ENCODE measurements at regions not wholly inside any gene's neighbourhood (a gene's known extent, or its start where the extent isn't known, plus 50 kb on each side); places are given as distances from the start of the nearest gene placed in this dataset.
A peak's percentile ranks its signal among the peaks of the same experiment; 100 is the strongest.

- TF ChIP-seq, protein P1, sequence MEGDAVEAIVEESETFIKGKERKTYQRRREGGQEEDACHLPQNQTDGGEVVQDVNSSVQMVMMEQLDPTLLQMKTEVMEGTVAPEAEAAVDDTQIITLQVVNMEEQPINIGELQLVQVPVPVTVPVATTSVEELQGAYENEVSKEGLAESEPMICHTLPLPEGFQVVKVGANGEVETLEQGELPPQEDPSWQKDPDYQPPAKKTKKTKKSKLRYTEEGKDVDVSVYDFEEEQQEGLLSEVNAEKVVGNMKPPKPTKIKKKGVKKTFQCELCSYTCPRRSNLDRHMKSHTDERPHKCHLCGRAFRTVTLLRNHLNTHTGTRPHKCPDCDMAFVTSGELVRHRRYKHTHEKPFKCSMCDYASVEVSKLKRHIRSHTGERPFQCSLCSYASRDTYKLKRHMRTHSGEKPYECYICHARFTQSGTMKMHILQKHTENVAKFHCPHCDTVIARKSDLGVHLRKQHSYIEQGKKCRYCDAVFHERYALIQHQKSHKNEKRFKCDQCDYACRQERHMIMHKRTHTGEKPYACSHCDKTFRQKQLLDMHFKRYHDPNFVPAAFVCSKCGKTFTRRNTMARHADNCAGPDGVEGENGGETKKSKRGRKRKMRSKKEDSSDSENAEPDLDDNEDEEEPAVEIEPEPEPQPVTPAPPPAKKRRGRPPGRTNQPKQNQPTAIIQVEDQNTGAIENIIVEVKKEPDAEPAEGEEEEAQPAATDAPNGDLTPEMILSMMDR (IDR thresholded peaks at IDR 0.05) = no peak
- no peak for TF ChIP-seq POLR2A (IDR thresholded peaks at IDR 0.05)
- WGBS, 2 donors = 88 to 93% methylated on average over 11 to 12 of the region's 12 CpGs
These were observed 89.4 kb upstream of the TSHZ3 start for GRCh38 chr19:31438401-31439269.

GRCh38 chr19:31439270-31439573, 90.0 kb upstream of the TSHZ3 start:
- no peaks in the 10 kb centered on the region for H3K36me3 ChIP-seq (ENCODE audit: low read depth, missing control alignments)
- H3K27me3 ChIP-seq = no peaks in the 10 kb centered on the region
- no peaks in the 10 kb centered on the region for H3K4me1 ChIP-seq
- H3K4me3 ChIP-seq = no peak overlapping the region
- H3K27ac ChIP-seq = no peak overlapping the region
- WGBS, 2 donors = 54 to 86% methylated on average over 4 of the region's 4 CpGs
- intact Hi-C loops (cut with DNase I; ENCODE audit: low total_unique reads) = no loop called here
- DNase-seq = no peak
- H3K9me3 ChIP-seq = no peaks in the 10 kb centered on the region
- TF ChIP-seq, protein P1 (IDR thresholded peaks at IDR 0.05) = no peak
- TF ChIP-seq POLR2A (IDR thresholded peaks at IDR 0.05) = no peak

More at GRCh38 chr19:31438401-31439269, 89.4 kb upstream of the TSHZ3 start:
- Histone ChIP-seq H3K36me3 (ENCODE audit: low read depth, missing control alignments) (no peaks in the 10 kb centered on the region), H3K9me3 (no peaks in the 10 kb centered on the region), H3K27ac (no peak overlapping the region), H3K4me1 (no peaks in the 10 kb centered on the region), H3K27me3 (no peaks in the 10 kb centered on the region), H3K4me3 (no peak overlapping the region)
- intact Hi-C loops (cut with DNase I; ENCODE audit: low total_unique reads) = no loop called here
- DNase-seq = no peak

DNA sequence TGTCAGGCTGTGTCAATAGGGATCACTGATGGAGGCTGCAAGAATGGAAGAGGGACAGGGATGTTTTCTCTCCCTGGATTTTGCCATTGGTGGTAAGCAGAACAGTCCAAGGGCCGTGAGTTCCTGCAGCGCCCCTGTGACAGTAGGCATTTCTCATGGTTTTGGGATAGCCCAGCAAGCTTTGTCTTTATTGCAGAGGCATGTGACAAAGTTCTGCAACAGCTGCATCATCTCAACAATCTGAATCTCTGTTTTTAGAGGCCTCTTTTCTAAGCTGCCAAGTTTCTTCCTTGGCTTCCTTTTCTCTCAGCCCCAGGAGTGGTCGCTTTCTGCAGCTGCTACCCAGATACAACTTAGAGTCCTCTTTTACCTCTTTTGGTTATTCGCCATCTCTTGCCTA, 95.7 kb upstream of the TSHZ3 start:
- no peak overlapping the region for H3K27ac ChIP-seq
- 69 to 79% methylated on average over 4 of the region's 4 CpGs for WGBS, 2 donors
- H3K4me1 ChIP-seq = no peaks in the 10 kb centered on the region
- intact Hi-C loops (cut with DNase I; ENCODE audit: low total_unique reads) = no loop called here
- H3K4me3 ChIP-seq = no peak overlapping the region
- H3K36me3 ChIP-seq (ENCODE audit: low read depth, missing control alignments) = no peaks in the 10 kb centered on the region
- H3K9me3 ChIP-seq = no peaks in the 10 kb centered on the region
- TF ChIP-seq, protein P1 (IDR thresholded peaks at IDR 0.05) = no peak
- no peak for TF ChIP-seq POLR2A (IDR thresholded peaks at IDR 0.05)
- DNase-seq = no peak
- no peaks in the 10 kb centered on the region for H3K27me3 ChIP-seq

- Histone ChIP-seq H3K9me3 (no peaks in the 10 kb centered on the region), H3K36me3 (ENCODE audit: low read depth, missing control alignments) (no peaks in the 10 kb centered on the region), H3K27ac (no peak overlapping the region), H3K4me1 (no peaks in the 10 kb centered on the region), H3K4me3 (no peak overlapping the region), H3K27me3 (no peaks in the 10 kb centered on the region)
- intact Hi-C loops (cut with DNase I; ENCODE audit: low total_unique reads) = no loop called here
- DNase-seq = no peak
- WGBS, 2 donors = 93 to 98% methylated on average over 1 of the region's 1 CpG
- TF ChIP-seq, protein P1 (IDR thresholded peaks at IDR 0.05) = no peak
- no peak for TF ChIP-seq POLR2A (IDR thresholded peaks at IDR 0.05)
These were observed 96.2 kb upstream of the TSHZ3 start for GRCh38 chr19:31445406-31445805.

- no peak for TF ChIP-seq POLR2A (IDR thresholded peaks at IDR 0.05)
- TF ChIP-seq, protein P1 (IDR thresholded peaks at IDR 0.05) = no peak
- Histone ChIP-seq H3K36me3 (ENCODE audit: low read depth, missing control alignments) (no peaks in the 10 kb centered on the region), H3K27ac (no peak overlapping the region), H3K27me3 (no peaks in the 10 kb centered on the region), H3K4me1 (no peaks in the 10 kb centered on the region), H3K4me3 (no peak overlapping the region), H3K9me3 (no peaks in the 10 kb centered on the region)
- DNase-seq = peak; percentile 62
- intact Hi-C loops (cut with DNase I; ENCODE audit: low total_unique reads) = no loop called here
- WGBS, 2 donors = 50 to 60% methylated on average over 2 to 7 of the region's 7 CpGs
These were observed 99.0 kb upstream of the TSHZ3 start for GRCh38 chr19:31448221-31448657.
